Trophoblast cell (in vitro differentiated cells and primary cell): ENCODE measurements at regions not wholly inside any gene's neighbourhood (a gene's known extent, or its start where the extent isn't known, plus 50 kb on each side); places are given as distances from the start of the nearest gene placed in this dataset.

Experiments
- DNase-seq, 2 donors: peaks; one replicate each; pipeline ENCODE4 v3.0.0-alpha.2; 2016
- H2AFZ ChIP-seq: 2 replicates; pipeline ENCODE4 v1.6.1; 2013; ENCODE audit warnings: low read length, moderate library complexity, mild to moderate bottlenecking; ENCODE audit not compliant: insufficient read depth, poor library complexity
- H2AK5ac ChIP-seq: 2 replicates; pipeline ENCODE4 v1.6.1; 2013; ENCODE audit warnings: mild to moderate bottlenecking, low read length
- H2BK120ac ChIP-seq: 2 replicates; pipeline ENCODE4 v1.6.1; 2013; ENCODE audit warnings: low read length, mild to moderate bottlenecking, moderate library complexity; ENCODE audit not compliant: insufficient read depth, poor library complexity
- H2BK12ac ChIP-seq: 2 replicates; pipeline ENCODE4 v1.6.1; 2013; ENCODE audit warnings: mild to moderate bottlenecking, low read length, moderate library complexity
- H2BK5ac ChIP-seq: 2 replicates; pipeline ENCODE4 v1.6.1; 2013; ENCODE audit warnings: low read length, low read depth, moderate library complexity, mild to moderate bottlenecking; ENCODE audit not compliant: poor library complexity
- H3K14ac ChIP-seq: 2 replicates; pipeline ENCODE4 v1.6.1; 2013; ENCODE audit warnings: mild to moderate bottlenecking, low read length
- H3K18ac ChIP-seq: 2 replicates; pipeline ENCODE4 v1.6.1; 2013; ENCODE audit warnings: mild to moderate bottlenecking, low read length
- H3K23ac ChIP-seq: 2 replicates; pipeline ENCODE4 v1.6.1; 2013; ENCODE audit warnings: low read length
- H3K27ac ChIP-seq: 2 replicates; pipeline ENCODE4 v1.5.1; 2013; ENCODE audit warnings: low read depth, mild to moderate bottlenecking, inconsistent platforms, low read length, moderate library complexity
- H3K27me3 ChIP-seq: 2 replicates; pipeline ENCODE4 v1.6.1; 2013; ENCODE audit warnings: inconsistent platforms, mild to moderate bottlenecking, low read length, moderate library complexity; ENCODE audit not compliant: insufficient read depth
- H3K36me3 ChIP-seq, 2 experiments: 1 replicate in 1 of 2; 2 replicates in 1 of 2; pipeline ENCODE4 v1.6.1; 2013; ENCODE audit warnings: low read length in 2 of 2, mild to moderate bottlenecking in 2 of 2, moderate library complexity in 1 of 2; ENCODE audit not compliant: insufficient read depth in 2 of 2, control insufficient read depth in 1 of 2
- H3K4ac ChIP-seq: 2 replicates; pipeline ENCODE4 v1.6.1; 2013; ENCODE audit warnings: low read depth, mild to moderate bottlenecking, low read length, moderate library complexity
- H3K4me1 ChIP-seq, 2 experiments: 1 replicate in 1 of 2; 2 replicates in 1 of 2; pipeline ENCODE4 v1.6.1; 2013; ENCODE audit warnings: low read length in 2 of 2, mild to moderate bottlenecking in 2 of 2, moderate library complexity in 1 of 2; ENCODE audit not compliant: insufficient read depth in 2 of 2, control insufficient read depth in 1 of 2
- H3K4me2 ChIP-seq: 2 replicates; pipeline ENCODE4 v1.6.1; 2013; ENCODE audit warnings: inconsistent platforms, mild to moderate bottlenecking, low read length, moderate library complexity
- H3K4me3 ChIP-seq: 2 replicates; pipeline ENCODE4 v1.5.1; 2013; ENCODE audit warnings: mild to moderate bottlenecking, low read depth, low read length, inconsistent platforms
- H3K79me1 ChIP-seq: one replicate; pipeline ENCODE4 v1.6.1; 2013; ENCODE audit warnings: low read length
- H3K79me2 ChIP-seq: 2 replicates; pipeline ENCODE4 v1.6.1; 2013; ENCODE audit warnings: low read length, mild to moderate bottlenecking; ENCODE audit not compliant: control insufficient read depth, insufficient read depth, poor library complexity
- H3K9ac ChIP-seq: 2 replicates; pipeline ENCODE4 v1.6.1; 2013; ENCODE audit warnings: mild to moderate bottlenecking, low read length
- H3K9me3 ChIP-seq: 2 replicates; pipeline ENCODE4 v1.6.1; 2013; ENCODE audit warnings: low read depth, mild to moderate bottlenecking, control low read depth, inconsistent platforms, low read length; ENCODE audit not compliant: insufficient read depth
- H4K12ac ChIP-seq: 2 replicates; pipeline ENCODE4 v1.6.1; 2013; ENCODE audit warnings: low read depth, mild to moderate bottlenecking, low read length, moderate library complexity
- H4K8ac ChIP-seq: 2 replicates; pipeline ENCODE4 v1.6.1; 2013; ENCODE audit warnings: low read depth, mild to moderate bottlenecking, low read length, moderate library complexity
- H4K91ac ChIP-seq: one replicate; pipeline ENCODE4 v1.6.1; 2013; ENCODE audit warnings: low read depth, mild to moderate bottlenecking, low read length, moderate library complexity
- WGBS: extraction: QIAGEN DNeasy Blood & Tissue Kit; methylation state at CpG from one replicate; pipeline ENCODE4 v1.1.7; 2013; ENCODE audit warnings: missing lambda C conversion rate; ENCODE audit not compliant: insufficient read length, insufficient coverage; ENCODE audit errors: extremely low coverage; 5-methylcytosine and 5-hydroxymethylcytosine counted together

- Histone ChIP-seq H3K4me3 (no peak overlapping the region), H3K14ac (no peak overlapping the region), H2BK5ac (no peak overlapping the region), H2BK120ac (no peak overlapping the region), H3K9ac (no peak overlapping the region), H4K91ac (no peak overlapping the region), H3K4ac (no peak overlapping the region), H4K8ac (no peak overlapping the region), H3K36me3 (no peaks in the 10 kb centered on the region), H4K12ac (no peak overlapping the region), H3K27ac (no peak overlapping the region), H3K18ac (no peak overlapping the region), H3K79me1 (no peaks in the 10 kb centered on the region), H3K79me2 (no peaks in the 10 kb centered on the region), H2AFZ (no peak overlapping the region), H3K27me3 (no peaks in the 10 kb centered on the region), H3K23ac (no peak overlapping the region), H2BK12ac (no peak overlapping the region), H3K4me1 (no peaks in the 10 kb centered on the region), H2AK5ac (no peak overlapping the region), H3K9me3 (no peaks in the 10 kb centered on the region), H3K4me2 (no peak overlapping the region)
- WGBS: no CpG with 5 or more reads among the region's 3 CpGs
- DNase-seq: no peak
These were observed 286.5 kb upstream of the CRIM1 start for GRCh38 chr2:36069074-36069473.

GRCh38 chr2:36068086-36068485 is 287.5 kb upstream of the CRIM1 start:
- H4K8ac ChIP-seq: no peak overlapping the region
- no peak overlapping the region for H3K18ac ChIP-seq
- H3K4ac ChIP-seq: no peak overlapping the region
- H3K9me3 ChIP-seq: no peaks in the 10 kb centered on the region
- no peaks in the 10 kb centered on the region for H3K36me3 ChIP-seq
- no peaks in the 10 kb centered on the region for H3K27me3 ChIP-seq
- no peak for DNase-seq
- H3K79me2 ChIP-seq: no peaks in the 10 kb centered on the region
- H3K79me1 ChIP-seq: no peaks in the 10 kb centered on the region
- H2BK5ac ChIP-seq: no peak overlapping the region
- H2AK5ac ChIP-seq: no peak overlapping the region
- H3K14ac ChIP-seq: no peak overlapping the region
- H4K91ac ChIP-seq: no peak overlapping the region
- no peak overlapping the region for H2BK12ac ChIP-seq
- no peak overlapping the region for H3K23ac ChIP-seq
- no peak overlapping the region for H3K4me3 ChIP-seq
- no peaks in the 10 kb centered on the region for H3K4me1 ChIP-seq
- no peak overlapping the region for H3K4me2 ChIP-seq
- H3K27ac ChIP-seq: no peak overlapping the region
- no peak overlapping the region for H3K9ac ChIP-seq
- no peak overlapping the region for H4K12ac ChIP-seq
- no peak overlapping the region for H2BK120ac ChIP-seq
- no peak overlapping the region for H2AFZ ChIP-seq

- H3K14ac ChIP-seq: no peak overlapping the region
- H3K9ac ChIP-seq: no peak overlapping the region
- no peak overlapping the region for H4K12ac ChIP-seq
- no CpG with 5 or more reads among the region's 4 CpGs for WGBS
- no peaks in the 10 kb centered on the region for H3K36me3 ChIP-seq
- H2BK5ac ChIP-seq: no peak overlapping the region
- no peak overlapping the region for H2BK12ac ChIP-seq
- no peak overlapping the region for H3K18ac ChIP-seq
- H3K4me2 ChIP-seq: no peak overlapping the region
- DNase-seq: no peak
- H3K9me3 ChIP-seq: no peaks in the 10 kb centered on the region
- no peaks in the 10 kb centered on the region for H3K79me2 ChIP-seq
- H2BK120ac ChIP-seq: no peak overlapping the region
- no peak overlapping the region for H3K23ac ChIP-seq
- no peak overlapping the region for H3K4ac ChIP-seq
- no peak overlapping the region for H2AFZ ChIP-seq
- no peak overlapping the region for H3K4me3 ChIP-seq
- H3K4me1 ChIP-seq: no peaks in the 10 kb centered on the region
- H4K91ac ChIP-seq: no peak overlapping the region
- no peak overlapping the region for H4K8ac ChIP-seq
- H2AK5ac ChIP-seq: no peak overlapping the region
- H3K27me3 ChIP-seq: no peaks in the 10 kb centered on the region
- H3K27ac ChIP-seq: no peak overlapping the region
- no peaks in the 10 kb centered on the region for H3K79me1 ChIP-seq
These were observed 295.4 kb upstream of the CRIM1 start for GRCh38 chr2:36060133-36060532.

DNA sequence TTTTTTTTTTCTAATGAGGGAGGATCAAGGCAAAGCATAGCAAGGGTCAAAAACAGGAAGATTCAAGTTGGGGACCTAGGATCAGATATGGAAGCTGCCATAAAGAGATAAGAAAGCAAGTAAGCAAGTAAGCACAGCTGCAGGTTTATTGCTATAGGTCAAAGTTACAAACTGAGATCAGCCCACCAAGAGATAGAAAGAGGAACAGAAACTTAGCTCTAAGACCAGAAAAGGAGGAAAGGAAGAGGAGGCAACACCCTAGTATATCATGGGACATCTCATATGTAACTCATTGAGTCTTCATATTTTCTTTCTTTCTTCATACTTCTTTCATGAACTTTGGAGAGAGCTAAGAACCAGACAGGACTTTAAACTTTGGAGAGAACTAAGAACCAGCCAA is 295.9 kb upstream of the CRIM1 start:
- Histone ChIP-seq H3K27ac (no peak overlapping the region), H3K36me3 (no peaks in the 10 kb centered on the region)

GRCh38 chr2:36058953-36059352 is 296.6 kb upstream of the CRIM1 start:
- no CpG with 5 or more reads among the region's 2 CpGs for WGBS
- Histone ChIP-seq H3K9ac (no peak overlapping the region), H2AFZ (no peak overlapping the region), H3K27me3 (no peaks in the 10 kb centered on the region), H3K23ac (no peak overlapping the region), H3K79me1 (no peaks in the 10 kb centered on the region), H3K36me3 (no peaks in the 10 kb centered on the region), H3K18ac (no peak overlapping the region), H4K8ac (no peak overlapping the region), H3K4me2 (no peak overlapping the region), H3K27ac (no peak overlapping the region), H3K4me3 (no peak overlapping the region), H3K9me3 (no peaks in the 10 kb centered on the region), H2BK120ac (no peak overlapping the region), H3K79me2 (no peaks in the 10 kb centered on the region), H3K4ac (no peak overlapping the region), H4K91ac (no peak overlapping the region), H2BK12ac (no peak overlapping the region), H3K14ac (no peak overlapping the region), H3K4me1 (no peaks in the 10 kb centered on the region), H2BK5ac (no peak overlapping the region), H2AK5ac (no peak overlapping the region), H4K12ac (no peak overlapping the region)
- DNase-seq: peak in 1 of 2 donors; percentile 2

More for the DNA sequence above, 295.9 kb upstream of the CRIM1 start:
- H3K23ac ChIP-seq: no peak overlapping the region
- H3K9me3 ChIP-seq: no peaks in the 10 kb centered on the region
- no peak overlapping the region for H2BK120ac ChIP-seq
- H3K18ac ChIP-seq: no peak overlapping the region
- no peak overlapping the region for H3K4ac ChIP-seq
- no peak overlapping the region for H4K91ac ChIP-seq
- H2BK5ac ChIP-seq: no peak overlapping the region
- no peak overlapping the region for H4K12ac ChIP-seq
- H2AFZ ChIP-seq: no peak overlapping the region
- no peak overlapping the region for H2AK5ac ChIP-seq
- H3K14ac ChIP-seq: no peak overlapping the region
- no peaks in the 10 kb centered on the region for H3K27me3 ChIP-seq
- H3K4me2 ChIP-seq: no peak overlapping the region
- no peaks in the 10 kb centered on the region for H3K4me1 ChIP-seq
- H3K9ac ChIP-seq: no peak overlapping the region
- H3K79me2 ChIP-seq: no peaks in the 10 kb centered on the region
- no peak for DNase-seq
- H3K4me3 ChIP-seq: no peak overlapping the region
- H3K79me1 ChIP-seq: no peaks in the 10 kb centered on the region
- H2BK12ac ChIP-seq: no peak overlapping the region
- H4K8ac ChIP-seq: no peak overlapping the region
